ENCODE measurements at regions not wholly inside any gene's neighbourhood (a gene's known extent, or its start where the extent isn't known, plus 50 kb on each side); places are given as distances from the start of the nearest gene placed in this dataset.
"Not testable (repeated sequence)": the region's sequence is repeated elsewhere in the genome, so short reads cannot be mapped to it uniquely, and the experiment has no call there.

- H3K27ac ChIP-seq (ENCODE audit: extremely low read depth, low read depth, low read length): no peak overlapping the region
- under 1% methylated on average over 15 of the region's 15 CpGs for WGBS (ENCODE audit: insufficient coverage, low coverage, missing lambda C conversion rate)
- intact Hi-C loops (cut with micrococcal nuclease): no loop called here
- no TSS peak for BruUV-seq (replicated peaks)
- H3K27me3 ChIP-seq (ENCODE audit: control insufficient read depth in 2 of 2, insufficient read depth in 2 of 2, low read length in 2 of 2): peaks cover 14 to 22% of the 10 kb centered on the region in 2 experiments; a peak in 3 of 5 replicates
- H3K9me3 ChIP-seq (replicated peaks; ENCODE audit: control insufficient read depth, insufficient read depth, low read depth, low read length): no peaks in the 10 kb centered on the region
- no peak for DNase-seq (ENCODE audit: extremely low read depth in 1 of 4, low spot score in 3 of 4)
- H3K79me2 ChIP-seq (ENCODE audit: control insufficient read depth, insufficient read depth, low read length): no peaks in the 10 kb centered on the region
- H3K4me3 ChIP-seq: no peak overlapping the region
- H2AFZ ChIP-seq (ENCODE audit: low read depth, low read length): no peak overlapping the region
- H3K9ac ChIP-seq (ENCODE audit: insufficient read depth in 1 of 2, low read depth in 2 of 2, low read length in 2 of 2): peak overlapping the region in 1 of 2 experiments; percentile 4; a peak in 1 of 4 replicates
- no peaks in the 10 kb centered on the region for H4K20me1 ChIP-seq (replicated peaks; ENCODE audit: control insufficient read depth, insufficient read depth, low read length)
- no peak for ATAC-seq
- POLR2A ChIA-PET: interaction anchor here (1.3 kb wide), 1 partner anchor 9 kb away, joined by 4 read pairs; no protein-coding TSS in a partner anchor
- H3K36me3 ChIP-seq (ENCODE audit: control insufficient read depth, insufficient read depth, low read length): no peaks in the 10 kb centered on the region
- no peaks in the 10 kb centered on the region for H3K9me1 ChIP-seq (ENCODE audit: control insufficient read depth, insufficient read depth, low read length)
- CTCF ChIA-PET (ENCODE audit: low intra/inter-chr PET ratio): no interaction called here
- no peak overlapping the region for H3K4me2 ChIP-seq (ENCODE audit: insufficient read depth, low read length)
- FAIRE-seq: no peak
- peaks cover 0 to 6% of the 10 kb centered on the region in 2 experiments; a peak in 1 of 5 replicates for H3K4me1 ChIP-seq (replicated peaks in 1 of 2; ENCODE audit: control insufficient read depth in 2 of 2, insufficient read depth in 2 of 2, low read length in 2 of 2)
- peak; percentile 22 for TF ChIP-seq HNRNPLL (IDR thresholded peaks at IDR 0.05; ENCODE audit: low read depth, low read length, poor library complexity, severe bottlenecking)
- no peak for TF ChIP-seq BHLHE40 (IDR thresholded peaks at IDR 0.05; ENCODE audit: low read length)
- in situ Hi-C loops (cut with MboI): loop anchor here (5.0 to 25.0 kb wide), 5 partner anchors 474 to 1199 kb away; no protein-coding TSS in a partner anchor
Observed at GRCh38 chr15:21260966-21261395, 179.3 kb downstream of the POTEB3 start.

DNA sequence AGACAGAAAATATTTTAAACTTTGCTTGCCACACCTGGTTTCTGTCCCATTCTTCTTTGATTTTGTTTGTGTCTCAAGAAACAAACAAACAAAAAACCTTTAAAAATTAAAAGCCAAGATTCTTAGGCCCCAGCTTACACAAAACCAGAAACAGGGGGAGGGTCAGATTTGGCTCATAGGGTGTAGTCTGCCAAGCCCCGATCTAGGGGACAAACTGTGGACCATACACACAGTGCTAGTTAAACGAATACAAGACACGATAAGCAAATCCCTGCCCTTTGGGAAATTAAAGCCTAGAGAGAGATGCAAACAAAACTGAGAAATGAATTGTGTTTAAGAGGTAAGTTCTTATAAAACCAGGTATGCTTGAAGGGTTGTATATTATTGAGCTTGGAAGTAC lies 181.7 kb downstream of the POTEB3 start:
- H3K36me3 ChIP-seq (ENCODE audit: control insufficient read depth, insufficient read depth, low read length); H3K4me3 ChIP-seq; H3K79me2 ChIP-seq (ENCODE audit: control insufficient read depth, insufficient read depth, low read length); H3K4me1 ChIP-seq (replicated peaks in 1 of 2; ENCODE audit: control insufficient read depth in 2 of 2, insufficient read depth in 2 of 2, low read length in 2 of 2); H3K9me3 ChIP-seq (replicated peaks; ENCODE audit: control insufficient read depth, insufficient read depth, low read depth, low read length); H3K9ac ChIP-seq (ENCODE audit: insufficient read depth in 1 of 2, low read depth in 2 of 2, low read length in 2 of 2); DNase-seq (ENCODE audit: extremely low read depth in 1 of 4, low spot score in 3 of 4); H4K20me1 ChIP-seq (replicated peaks; ENCODE audit: control insufficient read depth, insufficient read depth, low read length); H3K4me2 ChIP-seq (ENCODE audit: insufficient read depth, low read length); BruUV-seq (replicated peaks); H3K9me1 ChIP-seq (ENCODE audit: control insufficient read depth, insufficient read depth, low read length); H2AFZ ChIP-seq (ENCODE audit: low read depth, low read length); CTCF ChIA-PET (ENCODE audit: low intra/inter-chr PET ratio); intact Hi-C loops (cut with micrococcal nuclease); POLR2A ChIA-PET; H3K27ac ChIP-seq (ENCODE audit: extremely low read depth, low read depth, low read length): not testable (repeated sequence)
- in situ Hi-C loops (cut with MboI): loop anchor here (25.0 kb wide), 3 partner anchors 471 to 1196 kb away; no protein-coding TSS in a partner anchor
- ATAC-seq (peak; percentile 44; the same call in 2 of the 3 replicates), FAIRE-seq (peak; percentile 37)
- H3K27me3 ChIP-seq (ENCODE audit: control insufficient read depth in 2 of 2, insufficient read depth in 2 of 2, low read length in 2 of 2): peaks cover 14 to 22% of the 10 kb centered on the region in 2 experiments; a peak in 3 of 5 replicates
- WGBS (ENCODE audit: insufficient coverage, low coverage, missing lambda C conversion rate): 0% methylated on average over 3 of the region's 3 CpGs

GRCh38 chr15:21249508-21250019 lies 190.7 kb downstream of the POTEB3 start:
- H3K36me3 ChIP-seq (ENCODE audit: control insufficient read depth, insufficient read depth, low read length); H3K4me2 ChIP-seq (ENCODE audit: insufficient read depth, low read length); H3K9me3 ChIP-seq (replicated peaks; ENCODE audit: control insufficient read depth, insufficient read depth, low read depth, low read length); H3K27me3 ChIP-seq (ENCODE audit: control insufficient read depth in 2 of 2, insufficient read depth in 2 of 2, low read length in 2 of 2); H4K20me1 ChIP-seq (replicated peaks; ENCODE audit: control insufficient read depth, insufficient read depth, low read length); H3K27ac ChIP-seq (ENCODE audit: extremely low read depth, low read depth, low read length); H3K4me3 ChIP-seq; BruUV-seq (replicated peaks); H3K9me1 ChIP-seq (ENCODE audit: control insufficient read depth, insufficient read depth, low read length); H3K4me1 ChIP-seq (replicated peaks in 1 of 2; ENCODE audit: control insufficient read depth in 2 of 2, insufficient read depth in 2 of 2, low read length in 2 of 2); H3K9ac ChIP-seq (ENCODE audit: insufficient read depth in 1 of 2, low read depth in 2 of 2, low read length in 2 of 2); intact Hi-C loops (cut with micrococcal nuclease); H3K79me2 ChIP-seq (ENCODE audit: control insufficient read depth, insufficient read depth, low read length); DNase-seq (ENCODE audit: extremely low read depth in 1 of 4, low spot score in 3 of 4); H2AFZ ChIP-seq (ENCODE audit: low read depth, low read length); POLR2A ChIA-PET; CTCF ChIA-PET (ENCODE audit: low intra/inter-chr PET ratio): not testable (repeated sequence)
- WGBS (ENCODE audit: insufficient coverage, low coverage, missing lambda C conversion rate): 0% methylated on average over 4 of the region's 5 CpGs
- in situ Hi-C loops (cut with MboI): loop anchor here (25.0 kb wide), 3 partner anchors 462 to 1187 kb away; no protein-coding TSS in a partner anchor
- ATAC-seq (peak; percentile 60), FAIRE-seq (peak; percentile 29)
